ELF-1 (cell line): ENCODE measurements at regions not wholly inside any gene's neighbourhood (a gene's known extent, or its start where the extent isn't known, plus 50 kb on each side); places are given as distances from the start of the nearest gene placed in this dataset.

Experiments used
- DNase-seq: peaks from one replicate; pipeline ENCODE4 v3.0.0-alpha.2; 2016; ENCODE audit warnings: low read depth, low spot score

DNA sequence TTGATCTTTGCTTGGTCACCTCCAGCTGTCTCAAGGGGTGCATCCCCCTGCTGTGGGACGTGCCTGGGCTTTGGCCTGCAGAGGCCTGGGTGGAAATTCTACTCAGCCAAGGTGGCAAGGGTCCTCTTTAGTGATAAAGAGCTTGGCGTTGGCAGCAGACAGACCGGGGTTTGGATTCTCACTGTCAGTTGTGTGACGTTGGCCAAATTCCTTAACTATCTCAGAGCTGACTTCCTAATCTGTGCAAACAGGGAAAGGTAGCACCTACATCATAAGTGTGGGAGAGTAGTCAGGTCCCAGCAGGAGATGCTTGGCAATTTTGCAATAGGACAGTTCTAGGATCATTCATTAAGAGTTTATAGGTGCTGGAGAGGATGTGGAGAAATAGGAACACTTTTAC is 154.3 kb upstream of the GSC start:
- no peak for DNase-seq

DNA sequence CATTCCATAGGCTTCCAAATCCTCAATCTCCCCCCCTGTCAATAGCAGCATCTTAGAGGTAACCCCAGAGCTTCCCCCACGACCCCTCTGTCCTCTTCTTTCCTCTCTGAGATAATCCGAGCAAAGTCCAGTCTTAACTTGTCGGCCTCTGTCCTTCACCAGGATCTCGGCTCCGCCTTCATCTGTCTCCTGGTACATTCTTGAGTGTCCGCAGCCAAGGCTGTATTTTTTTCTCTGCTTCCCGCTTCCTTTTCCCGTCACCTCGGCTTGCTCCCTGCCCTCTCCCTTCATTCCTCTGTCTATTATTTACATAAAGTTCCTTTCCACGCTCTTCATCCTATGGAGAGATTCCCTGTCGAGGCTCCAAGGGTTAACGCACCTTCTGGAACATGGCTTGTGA is 153.9 kb upstream of the GSC start:
- no peak for DNase-seq

DNA sequence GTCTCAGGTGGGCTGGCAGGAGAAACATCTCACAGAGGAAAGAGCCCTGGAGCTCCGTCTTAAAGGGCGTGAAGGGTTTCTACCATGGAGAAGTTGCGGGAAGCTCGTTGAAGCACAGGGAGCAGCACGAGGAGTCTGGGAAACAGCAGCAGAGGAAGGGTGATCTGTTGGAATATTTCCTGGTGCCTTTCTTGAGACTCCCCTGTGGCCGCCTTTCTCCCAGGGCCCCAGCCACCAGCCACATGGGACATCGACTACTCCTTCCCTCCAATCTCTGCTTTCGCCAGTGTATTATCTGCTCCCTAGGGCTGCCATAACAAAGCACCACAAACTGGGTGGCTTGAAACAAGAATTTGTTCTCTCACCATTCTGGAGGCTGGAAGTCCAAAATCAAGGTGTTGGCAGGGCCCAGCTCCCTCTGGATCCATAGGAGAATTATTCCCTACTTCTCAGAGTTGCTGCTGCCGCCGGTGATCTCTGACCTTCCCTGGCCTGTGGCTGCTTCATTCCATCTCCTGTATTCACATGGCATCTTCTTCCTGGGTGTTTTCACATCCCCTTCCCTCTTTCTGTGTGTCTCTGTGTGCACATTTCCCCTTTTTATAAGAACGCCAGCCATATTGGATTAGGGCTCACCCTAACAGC is 152.8 kb upstream of the GSC start:
- no peak for DNase-seq

DNA sequence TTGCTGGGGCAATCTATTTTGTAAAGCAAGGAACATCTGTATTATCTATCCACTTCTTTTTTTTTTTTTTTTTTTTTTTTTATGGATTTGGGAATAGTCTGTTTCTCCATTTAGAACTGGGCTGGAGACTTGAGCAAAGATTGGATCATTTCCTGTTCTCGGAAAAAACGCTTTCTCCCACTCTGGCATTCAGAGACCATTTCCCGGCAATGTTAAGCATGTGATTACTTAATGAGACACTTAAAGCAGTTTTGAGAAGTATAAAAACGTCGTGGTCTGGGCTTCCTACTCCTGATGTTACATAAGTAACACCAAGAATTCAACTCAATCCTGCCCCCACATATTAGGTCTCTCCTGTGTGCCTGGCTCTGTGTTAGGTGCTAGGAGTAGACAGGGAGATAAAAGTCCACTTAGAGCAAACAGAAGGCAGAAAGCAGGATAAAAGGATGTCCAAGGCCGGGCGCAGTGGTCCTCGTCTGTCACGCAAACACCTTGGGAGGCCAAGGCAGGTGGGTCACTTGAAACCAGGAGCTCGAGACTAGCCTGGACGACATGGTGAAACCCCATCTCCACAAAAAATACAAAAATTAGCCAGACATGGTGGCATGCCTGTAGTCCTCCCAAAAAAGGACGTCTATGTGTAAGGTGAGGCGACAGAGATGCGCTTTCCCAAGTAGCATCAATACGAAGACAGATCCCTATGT is 152.1 kb upstream of the GSC start:
- no peak for DNase-seq

DNA sequence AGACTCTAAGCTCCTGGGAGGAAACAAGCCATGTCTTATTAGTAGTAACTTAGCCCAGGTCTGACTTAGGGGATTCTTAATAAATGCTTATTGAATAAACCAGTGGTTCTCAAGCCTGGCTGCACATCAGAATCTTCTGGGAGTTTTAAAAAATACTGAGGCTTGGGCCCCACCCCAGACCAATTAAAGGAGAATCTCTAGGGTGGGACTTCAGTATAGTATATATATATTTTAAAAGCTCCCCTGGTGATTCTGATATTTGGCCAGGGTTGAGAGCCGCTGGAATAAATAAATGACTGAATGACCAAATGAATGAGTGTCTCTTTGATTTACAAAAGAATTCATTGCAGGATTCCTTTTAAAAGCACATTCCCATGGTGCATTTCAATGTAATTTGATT is 151.5 kb upstream of the GSC start:
- no peak for DNase-seq

DNA sequence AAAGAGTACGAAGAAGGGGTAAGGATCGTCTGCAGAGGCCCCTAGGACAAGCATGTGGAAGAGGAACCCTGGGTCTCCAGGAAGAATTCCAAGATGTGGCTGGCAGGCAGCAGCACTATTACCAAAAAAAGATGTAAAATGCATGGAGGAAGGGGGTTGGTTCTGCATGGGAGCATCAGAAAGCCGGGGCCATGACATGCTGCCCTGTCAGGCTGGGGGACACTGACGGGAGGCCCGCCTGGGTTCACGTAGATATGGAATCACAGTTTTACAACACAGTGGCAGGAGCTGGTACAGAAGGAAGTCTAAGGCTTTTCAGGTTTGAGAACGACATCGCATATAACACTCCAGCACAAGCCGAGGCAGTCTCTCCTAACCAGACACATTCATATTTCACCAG is 150.0 kb upstream of the GSC start:
- no peak for DNase-seq

DNA sequence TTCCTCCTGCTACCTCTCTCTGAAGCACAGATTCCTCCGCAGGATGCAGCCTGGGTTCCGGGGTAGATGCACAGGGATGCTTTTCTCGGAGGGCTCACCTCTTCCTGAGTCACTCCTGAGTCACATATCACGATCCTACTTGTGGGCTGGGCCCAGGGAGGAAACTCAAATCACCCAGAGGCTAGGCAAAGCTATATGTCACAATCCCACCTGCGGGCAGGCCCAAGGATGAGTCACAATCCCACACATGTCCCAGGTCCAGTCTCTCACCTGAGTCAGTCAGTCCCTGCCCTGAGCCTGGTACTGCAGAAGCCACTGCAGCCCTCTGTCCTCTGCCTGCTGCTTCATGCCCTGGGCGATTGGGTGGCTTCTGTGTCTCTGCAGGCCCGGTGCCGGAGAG is 149.0 kb upstream of the GSC start:
- DNase-seq = no peak

DNA sequence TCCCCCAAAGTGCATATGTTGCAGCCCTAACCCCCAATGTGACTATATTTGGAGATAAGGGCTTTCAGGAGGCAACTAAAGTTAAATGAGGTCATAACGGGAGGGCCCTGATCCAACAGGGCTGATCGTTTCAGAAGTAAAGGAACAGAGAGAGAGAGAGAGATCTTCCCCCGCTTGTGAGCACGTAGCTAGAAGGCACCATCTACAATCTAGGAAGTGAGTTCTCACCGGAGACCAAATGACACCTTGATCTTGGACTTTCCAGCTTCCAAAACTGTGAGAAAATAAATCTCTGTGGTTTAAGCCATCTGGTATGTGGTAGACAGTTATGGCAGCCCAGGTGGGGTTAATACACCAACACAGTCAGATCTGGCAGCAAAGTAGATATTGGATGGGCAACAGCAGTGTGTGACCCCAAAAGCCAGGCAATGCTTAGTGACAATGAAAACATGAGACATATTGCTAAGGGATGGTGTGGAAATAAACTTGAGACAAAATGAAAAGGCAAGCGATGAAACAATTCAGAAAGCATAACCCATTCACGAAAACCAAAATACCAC is 147.2 kb upstream of the GSC start:
- no peak for DNase-seq

DNA sequence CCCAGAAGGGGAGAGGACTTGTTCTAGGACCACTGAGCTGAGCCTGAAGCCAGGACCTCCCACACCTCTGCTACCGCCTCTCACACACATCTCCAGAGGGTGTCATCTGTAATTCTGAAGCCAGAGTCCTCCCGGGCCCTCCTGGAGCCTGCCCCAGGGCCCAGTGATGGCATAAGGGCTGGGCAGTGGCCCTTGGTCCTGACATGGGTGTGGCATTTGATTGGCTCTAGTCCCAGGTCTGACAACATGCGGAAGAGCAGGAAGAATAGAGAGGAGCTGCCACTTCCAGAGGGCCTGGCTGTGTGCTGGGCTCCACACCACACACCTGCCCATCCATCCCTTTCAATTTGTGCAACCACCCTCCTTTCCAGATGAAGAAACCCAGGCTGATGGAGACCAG is 144.3 kb upstream of the GSC start:
- no peak for DNase-seq

DNA sequence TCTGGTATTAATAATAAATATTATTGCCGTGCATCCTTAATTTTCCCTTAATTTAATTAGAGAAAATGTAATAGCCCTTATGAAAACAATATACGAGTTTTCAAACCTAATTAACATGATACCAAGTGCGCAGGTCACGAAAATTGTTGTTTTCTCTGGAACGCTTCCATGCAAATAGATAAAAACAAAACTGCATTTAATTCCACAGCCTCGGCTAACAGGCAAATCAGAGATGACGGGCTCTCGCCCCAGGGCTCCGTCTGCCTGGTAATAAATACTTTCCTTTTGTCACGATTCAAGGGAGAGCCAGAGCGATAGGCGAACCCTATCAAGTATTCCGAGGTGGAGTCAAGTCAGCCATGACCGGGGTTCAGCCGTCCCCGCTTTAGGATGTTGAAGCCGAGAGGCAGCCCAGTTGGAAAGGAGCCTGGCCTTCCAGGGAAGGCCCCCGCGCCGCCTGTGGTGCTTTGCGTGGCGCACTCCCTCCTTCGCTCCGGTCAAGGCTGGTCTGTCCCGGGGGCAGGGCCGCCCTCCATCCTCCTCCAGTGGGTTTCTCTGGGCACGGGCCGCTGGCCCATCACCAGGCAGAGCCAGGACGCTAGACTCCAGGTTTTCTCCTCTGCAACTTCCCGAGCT is 137.8 kb upstream of the GSC start:
- DNase-seq = no peak

DNA sequence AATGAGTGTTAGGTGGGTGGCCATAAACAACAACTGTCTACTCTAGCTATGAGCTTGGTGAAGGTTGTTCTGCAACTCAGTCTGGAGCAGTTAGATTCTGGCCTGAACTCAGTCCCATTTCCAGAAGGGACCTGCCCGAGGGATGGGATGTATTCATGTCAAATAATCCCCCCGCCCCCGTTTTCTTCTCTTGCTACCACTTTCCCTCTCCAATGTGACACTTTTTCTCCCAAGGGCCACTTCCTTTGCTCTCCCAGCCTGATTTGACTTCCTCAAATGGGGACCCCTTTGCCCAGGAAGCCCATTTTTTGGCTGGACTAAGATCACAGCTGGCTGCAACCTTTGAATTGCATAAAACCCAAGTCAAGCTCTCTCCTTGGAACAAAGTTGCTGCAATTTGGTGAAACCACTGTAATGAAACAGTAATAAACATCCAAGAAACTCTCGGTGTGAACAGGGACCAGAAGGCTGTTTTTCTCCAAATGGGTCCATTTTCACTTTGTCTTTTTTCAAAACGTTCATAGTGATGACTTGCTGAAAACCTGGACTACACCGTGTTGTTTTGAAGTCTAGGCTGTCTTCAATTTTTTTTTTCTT is 137.2 kb upstream of the GSC start:
- DNase-seq = no peak

DNA sequence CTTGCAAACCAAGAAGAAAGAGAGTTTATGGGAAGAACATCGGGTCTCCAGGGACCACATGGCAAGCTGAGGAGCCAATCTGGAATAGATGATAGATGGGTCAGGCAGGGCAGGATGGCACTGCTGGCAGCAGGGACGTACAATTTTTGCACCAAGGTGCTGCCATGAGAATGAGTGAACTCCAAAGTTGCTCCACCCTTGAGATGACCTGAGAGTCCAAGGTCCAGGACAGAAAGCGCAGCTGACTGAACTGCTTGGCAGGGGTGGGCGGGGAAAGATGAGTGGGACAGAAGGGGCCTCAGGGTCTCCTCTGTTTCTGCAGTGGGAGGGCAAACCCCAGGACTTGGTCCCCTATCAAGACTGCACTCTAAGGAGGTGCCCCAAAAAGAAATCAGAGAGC is 136.7 kb upstream of the GSC start:
- no peak for DNase-seq

DNA sequence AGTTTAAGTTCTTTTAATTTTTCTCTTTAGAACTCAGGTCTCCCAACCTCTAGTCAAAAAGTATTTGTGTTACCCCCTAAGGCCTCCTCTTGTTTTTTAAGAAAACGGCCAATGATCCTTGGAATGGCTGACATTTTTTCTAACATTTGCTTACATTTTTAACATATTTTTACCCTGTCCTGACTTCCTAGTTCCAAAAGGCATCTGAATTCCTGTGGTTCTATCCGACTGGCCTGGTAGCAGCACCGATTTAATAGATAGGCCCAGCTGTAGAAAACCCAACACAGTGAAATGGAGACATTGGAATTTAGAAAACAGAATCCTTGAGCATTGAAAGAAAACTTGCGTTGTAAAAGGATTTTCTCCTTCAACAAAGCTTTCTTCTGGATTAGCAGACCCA is 134.7 kb upstream of the GSC start:
- DNase-seq = peak; percentile 8

DNA sequence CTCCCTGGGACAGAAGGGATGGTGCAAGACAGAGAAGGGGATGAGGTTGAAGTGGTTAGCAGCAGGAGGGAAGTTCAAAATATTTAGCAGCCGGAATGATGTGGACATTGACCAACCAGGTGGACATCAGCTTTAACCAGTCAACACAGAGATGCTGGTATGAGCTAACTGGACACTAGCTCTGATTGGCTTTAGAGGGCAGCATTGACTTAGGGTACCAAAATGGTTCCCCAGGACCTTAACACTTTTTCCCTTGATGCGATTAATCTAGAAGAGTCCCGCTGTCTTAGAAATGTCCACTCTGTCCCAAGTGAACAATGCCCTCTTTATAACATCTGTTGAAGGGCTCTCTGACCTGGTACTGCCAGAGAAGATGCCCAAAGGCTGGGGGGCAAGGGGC is 134.0 kb upstream of the GSC start:
- DNase-seq = no peak

DNA sequence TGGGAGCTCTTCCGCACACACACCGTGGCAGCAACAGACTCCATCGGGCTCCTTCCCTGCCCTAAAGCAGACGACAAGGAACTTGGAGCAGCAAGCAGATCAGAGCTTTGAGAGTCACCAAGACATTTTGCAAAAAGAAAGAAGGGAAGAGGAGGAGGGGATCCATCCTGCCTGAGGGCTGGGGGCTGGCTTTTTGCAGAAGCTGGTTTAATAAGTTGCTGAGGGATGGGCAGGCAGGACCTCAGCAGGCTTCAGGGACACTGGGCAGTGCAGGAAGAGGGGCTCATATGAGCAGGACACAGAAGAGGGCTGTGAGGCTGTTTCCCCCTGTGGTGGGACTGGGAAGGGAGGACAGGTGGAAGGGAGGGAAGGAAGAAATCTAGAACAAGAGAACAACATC is 133.4 kb upstream of the GSC start:
- DNase-seq = peak; percentile 87

DNA sequence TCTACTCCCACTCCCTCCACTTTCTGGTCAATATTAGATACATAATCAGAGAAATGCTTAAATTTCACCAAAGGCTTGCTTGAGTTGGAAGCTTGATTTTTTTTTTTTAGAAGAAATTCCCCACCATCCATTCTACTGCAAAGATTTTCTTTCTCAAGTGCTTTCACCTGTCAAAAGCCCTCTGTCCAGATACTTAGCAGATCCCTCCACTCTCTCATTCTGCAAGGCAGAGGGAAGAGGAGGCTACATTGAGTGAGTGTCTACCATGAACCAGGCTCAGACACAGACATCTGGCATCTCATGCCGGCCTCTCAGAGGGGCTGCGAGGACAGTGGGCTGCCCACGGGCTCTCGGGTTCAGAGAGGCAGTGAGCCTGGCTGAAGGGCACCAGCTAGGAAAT is 127.6 kb upstream of the GSC start:
- DNase-seq = no peak

DNA sequence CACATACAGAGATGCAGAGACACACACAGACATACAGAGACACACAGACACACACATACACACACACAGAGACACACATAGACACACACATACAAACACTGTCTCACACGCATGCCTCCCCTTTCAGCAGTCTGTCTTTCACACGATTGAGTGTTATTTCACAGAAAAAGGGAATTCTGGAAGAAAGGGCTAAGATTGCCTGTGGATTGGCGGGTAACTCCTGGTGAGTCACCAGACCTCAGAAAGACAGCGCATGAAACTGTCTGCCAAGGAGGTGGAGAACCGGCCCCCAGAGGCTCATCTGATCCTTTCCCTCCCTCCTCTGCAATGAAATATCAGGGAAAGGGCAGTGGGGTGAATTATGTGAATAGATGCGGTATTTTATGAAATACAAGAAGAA is 127.2 kb upstream of the GSC start:
- no peak for DNase-seq

DNA sequence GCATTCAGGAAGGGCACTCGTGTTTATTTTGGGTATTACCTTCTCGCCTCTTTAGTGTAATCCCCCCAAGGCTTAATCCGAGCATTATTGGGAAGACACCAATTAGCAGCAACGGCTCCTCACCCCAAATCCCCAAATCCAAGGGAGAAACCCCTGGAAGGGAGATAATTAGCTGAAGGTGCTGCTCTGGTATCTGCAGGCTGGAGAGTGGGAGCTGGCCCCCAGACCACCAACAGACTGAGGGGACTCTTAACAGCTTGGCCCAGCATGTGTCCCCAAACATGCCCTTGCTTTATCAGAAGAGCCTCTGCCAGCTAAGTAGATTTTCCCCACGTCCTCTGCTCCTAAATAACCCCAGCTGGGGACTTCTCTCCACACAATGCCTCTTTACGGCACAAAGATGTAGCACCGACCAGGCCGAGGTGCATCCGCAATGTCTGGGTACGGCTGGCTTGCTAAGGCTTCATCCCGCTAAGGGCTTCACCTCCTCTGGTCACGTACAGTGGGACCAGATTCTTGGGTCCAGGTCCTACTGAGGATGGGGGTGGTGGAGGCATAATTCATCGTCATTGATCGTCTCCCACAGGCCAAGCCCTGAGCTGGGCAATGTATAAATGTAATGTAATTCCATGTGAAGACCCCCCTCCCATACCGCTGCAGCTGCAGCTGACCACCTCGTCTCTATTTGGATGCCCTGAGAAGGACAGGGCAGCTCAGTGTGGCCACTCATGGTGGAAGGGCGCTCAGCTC is 123.7 kb upstream of the GSC start:
- no peak for DNase-seq

DNA sequence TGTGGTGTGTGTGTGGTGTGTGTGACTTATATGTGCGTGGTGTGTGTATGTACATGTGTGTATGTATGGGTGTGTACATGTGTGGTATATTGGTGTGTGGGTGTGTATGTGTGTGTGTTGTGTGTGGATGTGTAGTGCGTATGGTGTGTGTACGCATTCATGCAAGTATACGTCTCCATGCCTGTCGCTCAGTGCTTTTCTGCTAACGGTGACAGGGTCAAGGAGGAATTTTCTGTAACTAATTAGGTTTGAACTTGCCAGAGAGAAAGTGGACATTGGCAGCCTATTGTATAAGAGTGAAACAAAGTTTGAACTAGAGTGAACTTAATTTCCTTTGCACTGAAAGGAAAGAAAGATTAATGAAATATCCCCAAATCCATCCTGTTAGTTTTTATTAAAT is 120.9 kb upstream of the GSC start:
- no peak for DNase-seq

DNA sequence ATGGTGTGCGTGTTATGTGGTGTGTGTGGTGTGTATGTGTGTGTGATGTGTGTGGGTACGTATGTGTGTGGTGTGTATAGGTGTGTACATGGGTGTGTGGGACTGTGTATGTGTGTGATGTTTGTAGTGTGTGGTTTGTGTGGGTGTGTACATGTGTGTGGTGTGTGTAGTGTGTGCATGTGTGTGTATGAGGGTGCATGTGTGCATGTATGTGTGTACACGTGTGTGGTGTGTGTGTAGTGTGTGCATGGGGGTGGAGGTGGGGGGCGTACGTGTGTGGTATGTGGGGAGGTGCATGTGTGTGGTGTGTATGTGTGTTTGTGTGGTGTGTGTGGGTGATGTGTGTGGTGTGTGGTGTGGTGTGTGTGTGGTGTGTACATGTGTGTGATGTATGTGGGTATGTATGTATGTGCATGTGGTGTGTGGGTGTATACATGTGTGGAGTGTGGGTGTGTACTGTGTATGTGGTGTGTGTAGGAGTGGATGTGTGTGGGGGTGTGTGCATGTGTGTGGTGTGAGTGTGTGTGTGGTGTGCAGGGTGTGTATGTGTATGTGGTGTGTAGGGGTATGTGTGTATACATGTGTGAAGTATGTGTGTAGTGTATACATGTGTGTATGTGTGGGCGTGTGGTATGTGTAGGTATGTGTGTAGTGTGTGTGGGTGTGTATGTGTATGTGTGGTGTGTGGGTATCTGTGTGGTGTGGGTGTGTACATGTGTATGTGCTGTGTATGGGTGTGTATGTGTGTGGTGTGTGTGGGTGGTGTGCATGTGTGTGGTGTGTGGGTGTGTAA is 119.8 kb upstream of the GSC start:
- no peak for DNase-seq

DNA sequence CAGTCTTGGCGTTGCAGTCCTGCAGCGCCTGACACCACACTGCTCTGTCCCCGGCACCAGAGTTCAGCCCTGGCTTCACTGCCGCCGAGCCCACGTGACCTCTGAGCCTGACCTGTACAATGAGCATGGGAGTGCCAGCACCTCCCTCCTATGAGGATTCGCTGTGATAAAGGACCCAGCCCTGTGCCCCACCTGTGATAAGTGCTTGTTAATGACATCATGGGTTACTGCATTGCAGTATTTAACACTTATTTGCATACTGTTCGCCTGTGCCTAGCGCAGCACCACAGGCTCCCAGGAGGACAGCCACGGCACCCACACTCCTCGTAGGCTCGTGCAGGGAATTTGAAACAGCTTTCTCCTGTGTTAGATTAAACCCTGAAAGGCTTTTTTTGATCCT is 118.2 kb upstream of the GSC start:
- DNase-seq = no peak
